HepG2 (cell line): ENCODE measurements at regions not wholly inside any gene's neighbourhood (a gene's known extent, or its start where the extent isn't known, plus 50 kb on each side); places are given as distances from the start of the nearest gene placed in this dataset.

ENCODE experiments used
- ATAC-seq: fragments of 200-7000 bp; cut with Tn5 transposase; 3 replicates; pipeline ENCODE4 v1.9.1; 2020; ENCODE audit warnings: mild to moderate bottlenecking, moderate library complexity
- BruUV-seq: library from RNA; stranded (reverse); fragments of 400-500 nt; replicated peaks from 2 replicates; lab custom pipeline; 2021; lab: Mats Ljungman, UMichigan
- CTCF ChIA-PET: fragments of 300-600 bp; formaldehyde crosslinking; extraction: SDS; loops from one replicate; lab custom pipeline; 2021; ENCODE audit warnings: low total read pairs, inconsistent platforms, low intra/inter-chr PET ratio; lab: Yijun Ruan, JAX
- POLR2A ChIA-PET: fragments of 350-600 bp; sonication (Branson Sonifier 250); formaldehyde crosslinking; loops from one replicate; lab custom pipeline; 2020; ENCODE audit warnings: antibody characterized with exemption, inconsistent platforms; lab: Yijun Ruan, JAX
- DNase-seq: peaks from one replicate; pipeline ENCODE4 v3.0.0-alpha.2; 2015; ENCODE audit warnings: low spot score
- FAIRE-seq: peaks from 3 replicates; lab custom pipeline; 2011; peaks lifted over from hg19 to GRCh38; lab: Jason Lieb, UNC
- H2AFZ ChIP-seq: one replicate; pipeline ENCODE4 v1.6.1; 2011; ENCODE audit warnings: low read length, inconsistent platforms
- H3K27ac ChIP-seq: fragments of 300-600 bp; 3 replicates; pipeline ENCODE4 v1.8.0; 2011; ENCODE audit warnings: mixed run types, mild to moderate bottlenecking, mixed read lengths, low read length, inconsistent platforms; ENCODE audit not compliant: insufficient read depth; ENCODE audit errors: extremely low read length
- H3K27me3 ChIP-seq, 2 experiments: fragments of 200-600 bp in 1 of 2; 2 replicates in 1 of 2; 3 replicates in 1 of 2; pipeline versions ENCODE4 v1.6.0 to v1.8.0; 2011; ENCODE audit warnings: low read length in 2 of 2, mild to moderate bottlenecking in 2 of 2, moderate library complexity in 2 of 2, inconsistent platforms in 1 of 2; ENCODE audit not compliant: insufficient read depth in 2 of 2, control insufficient read depth in 1 of 2
- H3K36me3 ChIP-seq, 2 experiments: fragments of 200-600 bp in 1 of 2; replicated peaks in 1 of 2; 2 replicates in 1 of 2; 3 replicates in 1 of 2; pipeline versions ENCODE4 v1.5.1 to v1.8.0; 2011; ENCODE audit warnings: low read length in 2 of 2, inconsistent platforms in 1 of 2; ENCODE audit not compliant: insufficient read depth in 2 of 2, control insufficient read depth in 1 of 2
- H3K4me1 ChIP-seq: 2 replicates; pipeline ENCODE4 v1.5.1; 2012; ENCODE audit warnings: low read length, inconsistent platforms; ENCODE audit not compliant: insufficient read depth
- H3K4me2 ChIP-seq: 2 replicates; pipeline ENCODE4 v1.6.0; 2011; ENCODE audit warnings: low read depth, low read length, inconsistent platforms
- H3K4me3 ChIP-seq, 3 experiments: fragments of 200-600 bp in 1 of 3; sonication (generic), shearing (Covaris generic) in 1 of 3; replicated peaks in 1 of 3; 2 replicates each; pipeline ENCODE4 v1.5.1; 2011 to 2016; ENCODE audit warnings: low read length in 3 of 3, inconsistent platforms in 2 of 3, low read depth in 2 of 3, mild to moderate bottlenecking in 2 of 3, control low read depth in 1 of 3, mixed read lengths in 1 of 3; ENCODE audit not compliant: insufficient read depth in 1 of 3
- H3K79me2 ChIP-seq: one replicate; pipeline ENCODE4 v1.6.1; 2011; ENCODE audit warnings: low read length, inconsistent platforms; ENCODE audit not compliant: insufficient read depth
- H3K9ac ChIP-seq: 2 replicates; pipeline ENCODE4 v1.6.0; 2011; ENCODE audit warnings: mild to moderate bottlenecking, low read depth, low read length, inconsistent platforms; ENCODE audit not compliant: insufficient read depth
- H3K9me3 ChIP-seq: 2 replicates; pipeline ENCODE4 v1.5.1; 2012; ENCODE audit warnings: mild to moderate bottlenecking, low read length
- H4K20me1 ChIP-seq: 2 replicates; pipeline ENCODE4 v1.6.0; 2011; ENCODE audit warnings: inconsistent platforms, mild to moderate bottlenecking, low read length, moderate library complexity; ENCODE audit not compliant: insufficient read depth
- CBX1 ChIP-seq: IDR thresholded peaks from one replicate; pipeline ENCODE4 v1.6.1; 2016; ENCODE audit warnings: antibody characterized with exemption, low read depth
- CEBPB ChIP-seq: IDR thresholded peaks from 2 replicates; pipeline ENCODE4 v1.6.1; 2011; ENCODE audit warnings: low read depth, low read length, improper control_type of control experiment, borderline replicate concordance
- DPF2 ChIP-seq: sonication (generic); formaldehyde crosslinking; IDR thresholded peaks from 2 replicates; pipeline ENCODE4 v1.4.0; 2020; ENCODE audit warnings: mild to moderate bottlenecking, low read depth, missing genetic modification reagents, borderline replicate concordance
- E2F2 ChIP-seq: sonication (generic); formaldehyde crosslinking; IDR thresholded peaks from 2 replicates; pipeline ENCODE4 v1.4.0; 2020; ENCODE audit warnings: missing genetic modification reagents, borderline replicate concordance
- FIP1L1 ChIP-seq: fragments of 200-400 bp; formaldehyde crosslinking; IDR thresholded peaks from 2 replicates; pipeline ENCODE4 v1.6.1; 2018; ENCODE audit warnings: low read depth, mild to moderate bottlenecking, low read length, moderate library complexity, borderline replicate concordance; ENCODE audit not compliant: insufficient read depth
- GTF3A ChIP-seq: sonication (generic); formaldehyde crosslinking; conservative IDR thresholded peaks from 2 replicates; pipeline ENCODE4 v1.4.0; 2020; ENCODE audit warnings: mild to moderate bottlenecking, missing genetic modification reagents
- NR0B2 ChIP-seq: sonication (generic); formaldehyde crosslinking; IDR thresholded peaks from 2 replicates; pipeline ENCODE4 v1.4.0; 2020; ENCODE audit warnings: mild to moderate bottlenecking, missing genetic modification reagents
- REPIN1 ChIP-seq: sonication (generic); formaldehyde crosslinking; IDR thresholded peaks from 2 replicates; pipeline ENCODE4 v1.8.0; 2022; ENCODE audit warnings: missing genetic modification reagents, low read depth, mild to moderate bottlenecking, borderline replicate concordance
- SP1 ChIP-seq, 2 experiments: fragments of 450-650 bp in 1 of 2; sonication (generic) in 1 of 2; formaldehyde crosslinking in 1 of 2; IDR thresholded peaks; 2 replicates each; pipeline versions ENCODE4 v1.4.0 to v1.6.1; 2016 to 2020; ENCODE audit warnings: missing genetic modification reagents in 1 of 2
- ZNF17 ChIP-seq: sonication (generic); formaldehyde crosslinking; IDR thresholded peaks from 2 replicates; pipeline ENCODE4 v1.5.0; 2020; ENCODE audit warnings: mild to moderate bottlenecking, missing genetic modification reagents
- ZNF337 ChIP-seq: sonication (generic); formaldehyde crosslinking; IDR thresholded peaks from 2 replicates; pipeline ENCODE4 v1.5.1; 2020; ENCODE audit warnings: missing genetic modification reagents, low read depth, mild to moderate bottlenecking, borderline replicate concordance
- ZNF703 ChIP-seq: sonication (generic); formaldehyde crosslinking; IDR thresholded peaks from 2 replicates; pipeline ENCODE4 v1.5.1; 2020; ENCODE audit warnings: missing genetic modification reagents, mild to moderate bottlenecking, moderate library complexity, borderline replicate concordance
- ZNF75D ChIP-seq: sonication (generic); formaldehyde crosslinking; IDR thresholded peaks from 2 replicates; pipeline ENCODE4 v1.8.1; 2023; ENCODE audit warnings: missing genetic modification reagents, mild to moderate bottlenecking, borderline replicate concordance
- ZNF766 ChIP-seq: sonication (generic); formaldehyde crosslinking; IDR thresholded peaks from 2 replicates; pipeline ENCODE4 v1.5.0; 2020; ENCODE audit warnings: missing genetic modification reagents, borderline replicate concordance
- WGBS: methylation state at CpG from one replicate; pipeline ENCODE4 v1.1.6; 2017; ENCODE audit warnings: low lambda C conversion rate; 5-methylcytosine and 5-hydroxymethylcytosine counted together
- in situ Hi-C: cut with HindIII; loops from 2 replicates; pipeline ENCODE4 v1.10.0; 2017; ENCODE audit warnings: low pct_unique_long_range_greater_than_20kb; ENCODE audit not compliant: extremely low pct_ligation_motif_present
- intact Hi-C: fragments of 100-400 bp; cut with micrococcal nuclease; formaldehyde crosslinking; loops from one replicate; pipeline ENCODE4 v1.10.0; 2022; ENCODE audit not compliant: unreplicated experiment

DNA sequence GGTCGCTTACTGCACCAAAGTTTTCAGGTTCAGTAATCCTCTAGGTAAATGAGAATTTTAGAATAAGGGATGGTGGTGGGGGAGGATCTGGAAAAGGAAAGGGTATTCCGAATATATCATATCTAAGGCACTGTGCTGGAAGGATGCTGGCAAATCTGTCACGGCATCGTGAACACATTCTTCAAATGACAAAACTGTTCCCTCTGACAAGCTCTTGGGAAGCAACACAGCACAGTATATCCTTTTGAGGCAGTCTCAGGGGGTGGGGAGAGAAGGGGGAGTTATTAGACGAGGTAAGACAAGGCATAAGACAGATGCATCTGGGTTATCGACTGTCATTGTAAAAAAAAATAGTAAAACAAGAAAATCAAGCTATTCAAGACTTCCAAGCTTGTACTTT, 289.6 kb upstream of the LRRN1 start (continued):
- no peak for TF ChIP-seq NR0B2
- no peak for TF ChIP-seq DPF2 (CRISPR knock-in tag)
- no peak for TF ChIP-seq REPIN1 (CRISPR knock-in tag)
- TF ChIP-seq SP1 (IDR thresholded peaks at IDR 0.05) = no peak
- no peak for TF ChIP-seq SP1 (CRISPR knock-in tag; IDR thresholded peaks at IDR 0.05)

DNA sequence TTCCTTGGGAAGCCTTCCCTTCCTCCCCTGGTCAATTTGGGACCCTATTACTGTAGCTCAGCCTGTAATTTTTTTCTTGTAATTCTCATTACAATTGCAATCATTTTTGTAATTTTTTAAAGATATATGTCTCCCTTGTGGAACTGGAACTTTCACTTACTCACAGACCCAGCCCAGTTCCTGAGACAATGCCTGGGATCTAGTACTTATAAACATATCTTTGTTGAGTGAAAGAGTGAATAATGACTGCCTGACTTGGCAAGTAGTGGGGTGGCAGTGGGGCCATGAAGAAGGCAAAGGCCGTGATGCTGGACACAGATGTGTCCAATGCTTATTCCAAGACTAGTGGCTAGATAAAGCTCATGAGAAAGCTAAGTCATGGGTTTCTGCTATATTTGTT, 294.5 kb upstream of the LRRN1 start:
- Histone ChIP-seq H3K27ac (no peak overlapping the region), H3K27me3 (no peaks in the 10 kb centered on the region), H4K20me1 (no peaks in the 10 kb centered on the region), H3K4me2 (no peak overlapping the region), H3K9ac (no peak overlapping the region), H3K4me3 (no peak overlapping the region), H2AFZ (no peak overlapping the region), H3K4me1 (no peaks in the 10 kb centered on the region), H3K9me3 (no peaks in the 10 kb centered on the region), H3K36me3 (no peaks in the 10 kb centered on the region), H3K79me2 (no peaks in the 10 kb centered on the region)
- intact Hi-C loops = no loop called here
- TF ChIP-seq ZNF75D (CRISPR knock-in tag) (no peak), CEBPB (no peak), ZNF766 (no peak), ZNF337 (CRISPR knock-in tag) (no peak), FIP1L1 (no peak), GTF3A (CRISPR knock-in tag) (no peak), CBX1 (no peak), ZNF703 (CRISPR knock-in tag) (no peak), ZNF17 (CRISPR knock-in tag) (no peak), E2F2 (CRISPR knock-in tag) (no peak)
- ChIA-PET CTCF (no interaction called here), POLR2A (no interaction called here)
- in situ Hi-C loops = no loop called here
- FAIRE-seq (no peak), DNase-seq (no peak), ATAC-seq (no peak)
- BruUV-seq = no TSS peak
- WGBS = 0% methylated on average over 1 of the region's 1 CpG
